ENCODE measurements at regions not wholly inside any gene's neighbourhood (a gene's known extent, or its start where the extent isn't known, plus 50 kb on each side); places are given as distances from the start of the nearest gene placed in this dataset.
A peak's percentile ranks its signal among the peaks of the same experiment; 100 is the strongest.

DNA sequence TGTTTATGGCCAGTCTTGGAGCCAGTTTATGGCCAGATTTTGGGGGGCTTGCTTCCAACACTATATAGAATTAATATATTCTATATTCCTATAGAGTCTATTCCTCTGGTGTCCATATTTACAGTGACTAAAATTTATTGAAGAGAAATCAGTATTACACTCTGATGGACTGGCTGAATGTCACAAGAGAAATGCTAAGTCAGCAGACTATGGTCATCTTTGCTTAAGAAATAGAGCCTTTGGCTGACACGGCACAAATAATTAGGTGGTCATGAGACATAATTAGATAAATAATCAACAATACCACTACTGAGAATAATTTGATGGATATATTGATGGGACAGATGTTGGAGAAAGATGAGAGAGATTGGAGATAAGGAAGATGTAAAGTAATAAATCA is 272.9 kb downstream of the SLITRK5 start:
- Histone ChIP-seq H3K9me3 (ENCODE audit: control insufficient read depth, insufficient read depth, low read length) (peaks cover 1% of the 10 kb centered on the region; the same call in 1 of the 2 replicates), H3K23ac (ENCODE audit: low read depth, low read length) (no peak overlapping the region), H2AFZ (replicated peaks; ENCODE audit: low read length, poor library complexity) (no peak overlapping the region), H3K9ac (ENCODE audit: low read depth, low read length) (no peak overlapping the region), H2BK5ac (ENCODE audit: low read depth, low read length, poor library complexity, severe bottlenecking) (no peak overlapping the region), H3K27ac (ENCODE audit: insufficient read depth, low read length) (no peak overlapping the region), H3K27me3 (ENCODE audit: control insufficient read depth, insufficient read depth, low read length) (no peaks in the 10 kb centered on the region), H4K91ac (ENCODE audit: insufficient read depth, low read depth, low read length) (no peak overlapping the region), H3K56ac (ENCODE audit: extremely low read depth, insufficient read depth, low read length) (no peak overlapping the region), H4K20me1 (ENCODE audit: insufficient read depth, low read length) (no peaks in the 10 kb centered on the region), H3K4ac (ENCODE audit: low read depth, low read length) (no peak overlapping the region), H3K18ac (ENCODE audit: low read depth, low read length) (no peak overlapping the region), H2AK5ac (ENCODE audit: low read depth, low read length) (no peak overlapping the region), H2BK15ac (ENCODE audit: low read depth, low read length) (no peak overlapping the region), H3K4me2 (ENCODE audit: low read depth, low read length) (no peak overlapping the region), H3K14ac (replicated peaks; ENCODE audit: low read depth, low read length) (no peak overlapping the region), H3K4me1 (ENCODE audit: control insufficient read depth, insufficient read depth, low read length) (no peaks in the 10 kb centered on the region), H4K5ac (ENCODE audit: low read depth, low read length) (no peak overlapping the region), H2BK120ac (ENCODE audit: low read depth, low read length) (no peak overlapping the region), H2AK9ac (replicated peaks; ENCODE audit: low read depth, low read length, poor library complexity) (no peak overlapping the region), H3K79me1 (ENCODE audit: low read depth in 1 of 2, low read length in 2 of 2) (no peaks in the 10 kb centered on the region), H3K36me3 (ENCODE audit: control insufficient read depth, insufficient read depth, low read length) (no peaks in the 10 kb centered on the region), H3K4me3 (ENCODE audit: insufficient read depth, low read depth, low read length) (no peak overlapping the region), H4K8ac (ENCODE audit: low read depth in 2 of 2, low read length in 2 of 2) (no peak overlapping the region), H3K9me1 (ENCODE audit: insufficient read depth, low read length) (no peaks in the 10 kb centered on the region), H2BK20ac (ENCODE audit: low read depth, low read length) (no peak overlapping the region)
- in situ Hi-C loops (cut with MboI; ENCODE audit: low sequenced_read_pairs) (no loop called here), intact Hi-C loops (cut with micrococcal nuclease) (no loop called here), dilution Hi-C loops (cut with HindIII; ENCODE audit: low sequenced_read_pairs, unreplicated experiment) (no loop called here)
- DNase-seq, result no peak
- no TSS peak for BruUV-seq (replicated peaks)
- ChIA-PET POLR2A (ENCODE audit: unreplicated experiment) (no interaction called here), CTCF (no interaction called here)
- no CpG with 5 or more reads among the region's 1 CpG for WGBS, 2 experiments (ENCODE audit: extremely low coverage in 2 of 2, insufficient read length in 1 of 2)
- ATAC-seq (ENCODE audit: low read depth), result no peak
- peak; percentile 81 for TF ChIP-seq MAFK (IDR thresholded peaks at IDR 0.05; ENCODE audit: low read depth, low read length)
- no peak for TF ChIP-seq MAZ (IDR thresholded peaks at IDR 0.05; ENCODE audit: borderline replicate concordance, low read depth, low read length)
- TF ChIP-seq, protein P1, sequence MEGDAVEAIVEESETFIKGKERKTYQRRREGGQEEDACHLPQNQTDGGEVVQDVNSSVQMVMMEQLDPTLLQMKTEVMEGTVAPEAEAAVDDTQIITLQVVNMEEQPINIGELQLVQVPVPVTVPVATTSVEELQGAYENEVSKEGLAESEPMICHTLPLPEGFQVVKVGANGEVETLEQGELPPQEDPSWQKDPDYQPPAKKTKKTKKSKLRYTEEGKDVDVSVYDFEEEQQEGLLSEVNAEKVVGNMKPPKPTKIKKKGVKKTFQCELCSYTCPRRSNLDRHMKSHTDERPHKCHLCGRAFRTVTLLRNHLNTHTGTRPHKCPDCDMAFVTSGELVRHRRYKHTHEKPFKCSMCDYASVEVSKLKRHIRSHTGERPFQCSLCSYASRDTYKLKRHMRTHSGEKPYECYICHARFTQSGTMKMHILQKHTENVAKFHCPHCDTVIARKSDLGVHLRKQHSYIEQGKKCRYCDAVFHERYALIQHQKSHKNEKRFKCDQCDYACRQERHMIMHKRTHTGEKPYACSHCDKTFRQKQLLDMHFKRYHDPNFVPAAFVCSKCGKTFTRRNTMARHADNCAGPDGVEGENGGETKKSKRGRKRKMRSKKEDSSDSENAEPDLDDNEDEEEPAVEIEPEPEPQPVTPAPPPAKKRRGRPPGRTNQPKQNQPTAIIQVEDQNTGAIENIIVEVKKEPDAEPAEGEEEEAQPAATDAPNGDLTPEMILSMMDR (conservative IDR thresholded peaks at IDR 0.05; ENCODE audit: low read depth, low read length), result no peak
- no peak for TF ChIP-seq RFX5 (IDR thresholded peaks at IDR 0.05; ENCODE audit: low read depth, low read length)
- TF ChIP-seq BHLHE40 (IDR thresholded peaks at IDR 0.05; ENCODE audit: low read depth, low read length), result no peak

Measured in IMR-90 (cell line).